ENCODE measurements at regions not wholly inside any gene's neighbourhood (a gene's known extent, or its start where the extent isn't known, plus 50 kb on each side); places are given as distances from the start of the nearest gene placed in this dataset.

DNA sequence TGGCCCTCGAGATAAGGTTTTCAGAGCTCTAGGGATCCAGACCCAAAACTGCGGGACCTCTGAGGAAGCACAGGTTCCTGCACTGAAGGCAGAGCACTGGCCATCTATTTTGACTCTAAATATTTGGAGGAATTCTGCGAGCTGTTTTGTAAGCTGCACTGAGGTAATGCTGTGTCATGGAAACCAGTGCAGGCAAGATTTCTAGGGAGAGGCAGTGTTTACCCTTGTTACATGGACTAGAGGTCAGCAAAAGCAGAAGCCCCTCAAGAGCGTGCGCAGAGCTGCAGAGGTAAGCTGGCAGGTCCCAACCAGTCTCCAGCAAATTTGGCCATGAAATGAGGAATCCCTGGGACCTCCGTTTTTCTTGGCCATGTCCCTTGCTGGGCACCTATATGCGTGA lies 137.3 kb downstream of the RNF152 start:
- in situ Hi-C loops (cut with MboI), result no loop called here
- 38% methylated on average over 7 of the region's 7 CpGs for WGBS (ENCODE audit: insufficient coverage, insufficient replicate concordance, low lambda C conversion rate, missing lambda C conversion rate)
- Histone ChIP-seq H3K27me3 (replicated peaks in 1 of 2; ENCODE audit: control insufficient read depth in 2 of 2, insufficient read depth in 2 of 2, low read length in 1 of 2) (no peaks in the 10 kb centered on the region), H3K4me3 (no peak overlapping the region), H3K4me2 (ENCODE audit: control insufficient read depth, insufficient read depth) (no peak overlapping the region), H3K4me1 (ENCODE audit: control insufficient read depth, insufficient read depth, low read length) (no peaks in the 10 kb centered on the region), H2AFZ (ENCODE audit: control insufficient read depth, low read depth, low read length) (no peak overlapping the region), H3K9ac (ENCODE audit: control insufficient read depth, insufficient read depth, low read length) (no peak overlapping the region), H3K27ac (ENCODE audit: control insufficient read depth, insufficient read depth) (no peak overlapping the region), H3K36me3 (ENCODE audit: control insufficient read depth in 2 of 2, insufficient read depth in 2 of 2, low read length in 1 of 2) (no peaks in the 10 kb centered on the region), H4K20me1 (ENCODE audit: control insufficient read depth, insufficient read depth) (no peaks in the 10 kb centered on the region), H3K9me3 (replicated peaks; ENCODE audit: control insufficient read depth, insufficient read depth, low read length) (no peaks in the 10 kb centered on the region; the same call in 2 of the 3 replicates), H3K79me2 (ENCODE audit: control insufficient read depth, insufficient read depth, low read length) (no peaks in the 10 kb centered on the region)
- DNase-seq (ENCODE audit: low read depth, low spot score), result no peak
- POLR2A ChIA-PET, result no interaction called here
- TF ChIP-seq E4F1 (IDR thresholded peaks at IDR 0.05; ENCODE audit: borderline replicate concordance, partially characterized antibody) (no peak), BHLHE40 (IDR thresholded peaks at IDR 0.05; ENCODE audit: borderline replicate concordance in 1 of 2, low read depth in 2 of 2, low read length in 1 of 2) (no peak), EZH2 (IDR thresholded peaks at IDR 0.05; ENCODE audit: borderline replicate concordance, control insufficient read depth, low read depth, low read length) (no peak), RFX5 (IDR thresholded peaks at IDR 0.05; ENCODE audit: low read depth, low read length) (no peak), ZSCAN29 (IDR thresholded peaks at IDR 0.05) (no peak), RBBP5 (conservative IDR thresholded peaks at IDR 0.05) (no peak), YY1 (IDR thresholded peaks at IDR 0.05; ENCODE audit: low read depth, low read length) (no peak), ZBED1 (IDR thresholded peaks at IDR 0.05; ENCODE audit: borderline replicate concordance) (no peak)
- TF ChIP-seq, protein P1, sequence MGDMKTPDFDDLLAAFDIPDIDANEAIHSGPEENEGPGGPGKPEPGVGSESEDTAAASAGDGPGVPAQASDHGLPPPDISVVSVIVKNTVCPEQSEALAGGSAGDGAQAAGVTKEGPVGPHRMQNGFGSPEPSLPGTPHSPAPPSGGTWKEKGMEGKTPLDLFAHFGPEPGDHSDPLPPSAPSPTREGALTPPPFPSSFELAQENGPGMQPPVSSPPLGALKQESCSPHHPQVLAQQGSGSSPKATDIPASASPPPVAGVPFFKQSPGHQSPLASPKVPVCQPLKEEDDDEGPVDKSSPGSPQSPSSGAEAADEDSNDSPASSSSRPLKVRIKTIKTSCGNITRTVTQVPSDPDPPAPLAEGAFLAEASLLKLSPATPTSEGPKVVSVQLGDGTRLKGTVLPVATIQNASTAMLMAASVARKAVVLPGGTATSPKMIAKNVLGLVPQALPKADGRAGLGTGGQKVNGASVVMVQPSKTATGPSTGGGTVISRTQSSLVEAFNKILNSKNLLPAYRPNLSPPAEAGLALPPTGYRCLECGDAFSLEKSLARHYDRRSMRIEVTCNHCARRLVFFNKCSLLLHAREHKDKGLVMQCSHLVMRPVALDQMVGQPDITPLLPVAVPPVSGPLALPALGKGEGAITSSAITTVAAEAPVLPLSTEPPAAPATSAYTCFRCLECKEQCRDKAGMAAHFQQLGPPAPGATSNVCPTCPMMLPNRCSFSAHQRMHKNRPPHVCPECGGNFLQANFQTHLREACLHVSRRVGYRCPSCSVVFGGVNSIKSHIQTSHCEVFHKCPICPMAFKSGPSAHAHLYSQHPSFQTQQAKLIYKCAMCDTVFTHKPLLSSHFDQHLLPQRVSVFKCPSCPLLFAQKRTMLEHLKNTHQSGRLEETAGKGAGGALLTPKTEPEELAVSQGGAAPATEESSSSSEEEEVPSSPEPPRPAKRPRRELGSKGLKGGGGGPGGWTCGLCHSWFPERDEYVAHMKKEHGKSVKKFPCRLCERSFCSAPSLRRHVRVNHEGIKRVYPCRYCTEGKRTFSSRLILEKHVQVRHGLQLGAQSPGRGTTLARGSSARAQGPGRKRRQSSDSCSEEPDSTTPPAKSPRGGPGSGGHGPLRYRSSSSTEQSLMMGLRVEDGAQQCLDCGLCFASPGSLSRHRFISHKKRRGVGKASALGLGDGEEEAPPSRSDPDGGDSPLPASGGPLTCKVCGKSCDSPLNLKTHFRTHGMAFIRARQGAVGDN (IDR thresholded peaks at IDR 0.05), result no peak
- no peak for FAIRE-seq
- intact Hi-C loops (cut with micrococcal nuclease; ENCODE audit: unreplicated experiment), result no loop called here
- CTCF ChIA-PET, result interaction anchor here (1.1 to 1.2 kb wide), 2 partner anchors 11 to 21 kb away, joined by 3 to 5 read pairs; no protein-coding TSS in a partner anchor
- SMC1A ChIA-PET (ENCODE audit: uncharacterized antibody, unreplicated experiment), result no interaction called here
- BruUV-seq (replicated peaks), result no TSS peak
- RAD21 ChIA-PET (ENCODE audit: unreplicated experiment), result no interaction called here
- no peak for ATAC-seq
